ENCODE measurements at regions not wholly inside any gene's neighbourhood (a gene's known extent, or its start where the extent isn't known, plus 50 kb on each side); places are given as distances from the start of the nearest gene placed in this dataset.

GRCh38 chr13:97696921-97697320 is 256.6 kb upstream of the IPO5 start:
- H3K4me1 Mint-ChIP-seq, result no peaks in the 10 kb centered on the region
- H3K4me2 ChIP-seq (replicated peaks; ENCODE audit: low read depth, low read length, poor library complexity, severe bottlenecking), result no peak overlapping the region
- no peaks in the 10 kb centered on the region for H3K27me3 ChIP-seq (replicated peaks in 1 of 4; ENCODE audit: control extremely low read depth in 1 of 4, control insufficient read depth in 3 of 4, insufficient read depth in 4 of 4, low read length in 3 of 4)
- intact Hi-C loops (cut with micrococcal nuclease), result no loop called here
- no peak overlapping the region for H3K4me3 ChIP-seq (ENCODE audit: control extremely low read depth in 1 of 5, extremely low read depth in 1 of 5, insufficient read depth in 1 of 5, low read depth in 2 of 5, low read length in 4 of 5)
- H3K79me2 ChIP-seq (ENCODE audit: control insufficient read depth, insufficient read depth, low read length), result no peaks in the 10 kb centered on the region
- H3K27ac Mint-ChIP-seq, result no peak overlapping the region
- H4K20me1 ChIP-seq (ENCODE audit: control insufficient read depth, insufficient read depth, low read length, poor library complexity, severe bottlenecking), result no peaks in the 10 kb centered on the region
- peaks cover 11% of the 10 kb centered on the region for H3K27me3 Mint-ChIP-seq
- POLR2A ChIA-PET, result no interaction called here
- H3K36me3 ChIP-seq (replicated peaks in 1 of 2; ENCODE audit: control extremely low read depth in 1 of 2, control insufficient read depth in 1 of 2, extremely low read depth in 1 of 2, insufficient read depth in 2 of 2, low read length in 1 of 2), result no peaks in the 10 kb centered on the region
- no peak overlapping the region for H3K27ac ChIP-seq (ENCODE audit: low read length in 2 of 2)
- H3K9me3 Mint-ChIP-seq (ENCODE audit: insufficient read depth), result no peaks in the 10 kb centered on the region
- no peak for ATAC-seq (ENCODE audit: low read depth)
- no peak overlapping the region for H2AFZ ChIP-seq (ENCODE audit: insufficient read depth, low read depth, low read length, poor library complexity, severe bottlenecking)
- no peak overlapping the region for H3K4me3 Mint-ChIP-seq
- no peak overlapping the region for H3K9ac ChIP-seq (ENCODE audit: low read length)
- no CpG with 5 or more reads among the region's 2 CpGs for WGBS (ENCODE audit: insufficient coverage)
- no peak for DNase-seq
- no peak for TF ChIP-seq EZH2 (IDR thresholded peaks at IDR 0.05; ENCODE audit: borderline replicate concordance, insufficient read depth, low read depth, low read length, poor library complexity, severe bottlenecking)
- H3K9me3 ChIP-seq (ENCODE audit: control extremely low read depth in 1 of 3, control insufficient read depth in 2 of 3, insufficient read depth in 1 of 3, low read length in 2 of 3), result peaks cover 0 to 6% (median 0%) of the 10 kb centered on the region in 3 donors
- CTCF ChIA-PET, result no interaction called here
- H3K4me1 ChIP-seq (ENCODE audit: control insufficient read depth in 2 of 2, insufficient read depth in 2 of 2, low read length in 2 of 2), result no peaks in the 10 kb centered on the region

GRCh38 chr13:97700306-97700848 is 253.1 kb upstream of the IPO5 start:
- H3K27me3 ChIP-seq (replicated peaks in 1 of 4; ENCODE audit: control extremely low read depth in 1 of 4, control insufficient read depth in 3 of 4, insufficient read depth in 4 of 4, low read length in 3 of 4), result no peaks in the 10 kb centered on the region
- H3K9ac ChIP-seq (ENCODE audit: low read length), result no peak overlapping the region
- H4K20me1 ChIP-seq (ENCODE audit: control insufficient read depth, insufficient read depth, low read length, poor library complexity, severe bottlenecking), result no peaks in the 10 kb centered on the region
- ChIA-PET POLR2A (no interaction called here), CTCF (no interaction called here)
- H3K27me3 Mint-ChIP-seq, result peaks cover 5% of the 10 kb centered on the region
- H3K79me2 ChIP-seq (ENCODE audit: control insufficient read depth, insufficient read depth, low read length), result no peaks in the 10 kb centered on the region
- H3K9me3 ChIP-seq (ENCODE audit: control extremely low read depth in 1 of 3, control insufficient read depth in 2 of 3, insufficient read depth in 1 of 3, low read length in 2 of 3), result peaks cover 0 to 6% (median 0%) of the 10 kb centered on the region in 3 donors
- no peak for TF ChIP-seq CTCF (IDR thresholded peaks at IDR 0.05)
- no peak for TF ChIP-seq EZH2 (IDR thresholded peaks at IDR 0.05; ENCODE audit: borderline replicate concordance, insufficient read depth, low read depth, low read length, poor library complexity, severe bottlenecking)
- peaks cover 2% of the 10 kb centered on the region for H3K9me3 Mint-ChIP-seq (ENCODE audit: insufficient read depth)
- intact Hi-C loops (cut with micrococcal nuclease), result no loop called here
- no peak overlapping the region for H3K27ac Mint-ChIP-seq
- ATAC-seq (ENCODE audit: low read depth), result no peak
- H3K4me2 ChIP-seq (replicated peaks; ENCODE audit: low read depth, low read length, poor library complexity, severe bottlenecking), result no peak overlapping the region
- no peak overlapping the region for H3K27ac ChIP-seq (ENCODE audit: low read length in 2 of 2)
- H3K36me3 ChIP-seq (replicated peaks in 1 of 2; ENCODE audit: control extremely low read depth in 1 of 2, control insufficient read depth in 1 of 2, extremely low read depth in 1 of 2, insufficient read depth in 2 of 2, low read length in 1 of 2), result no peaks in the 10 kb centered on the region
- 54% methylated on average over 2 of the region's 6 CpGs for WGBS (ENCODE audit: insufficient coverage)
- no peak overlapping the region for H2AFZ ChIP-seq (ENCODE audit: insufficient read depth, low read depth, low read length, poor library complexity, severe bottlenecking)
- no peak overlapping the region for H3K4me3 ChIP-seq (ENCODE audit: control extremely low read depth in 1 of 5, extremely low read depth in 1 of 5, insufficient read depth in 1 of 5, low read depth in 2 of 5, low read length in 4 of 5)
- no peaks in the 10 kb centered on the region for H3K4me1 ChIP-seq (ENCODE audit: control insufficient read depth in 2 of 2, insufficient read depth in 2 of 2, low read length in 2 of 2)
- DNase-seq, result no peak
- no peaks in the 10 kb centered on the region for H3K4me1 Mint-ChIP-seq
- no peak overlapping the region for H3K4me3 Mint-ChIP-seq

Data from B cell (primary cell).